Panc1 (cell line): ENCODE measurements at regions not wholly inside any gene's neighbourhood (a gene's known extent, or its start where the extent isn't known, plus 50 kb on each side); places are given as distances from the start of the nearest gene placed in this dataset.

ENCODE experiments used
- ATAC-seq: fragments of 200-7000 bp; cut with Tn5 transposase; 2 replicates; pipeline ENCODE4 v1.9.1; 2020; ENCODE audit warnings: mild to moderate bottlenecking, moderate library complexity
- BruUV-seq: library from RNA; stranded (reverse); fragments of 400-500 nt; replicated peaks from 2 replicates; lab custom pipeline; 2021; lab: Mats Ljungman, UMichigan
- CTCF ChIA-PET: fragments of 300-600 bp; sonication (Branson Sonifier 250); formaldehyde crosslinking; loops from one replicate; lab custom pipeline; 2022; ENCODE audit warnings: antibody characterized with exemption; lab: Charles Lee
- POLR2A ChIA-PET: fragments of 300-600 bp; sonication (Branson Sonifier 250); formaldehyde crosslinking; loops from one replicate; lab custom pipeline; 2022; ENCODE audit warnings: antibody characterized with exemption; lab: Charles Lee
- DNase-seq: peaks from one replicate; pipeline ENCODE4 v3.0.0-alpha.2; 2010; ENCODE audit warnings: low read depth, low spot score
- H3K27ac ChIP-seq: 2 replicates; pipeline ENCODE4 v1.5.1; 2011; ENCODE audit warnings: mild to moderate bottlenecking, low read length, inconsistent platforms
- H3K27me3 ChIP-seq: fragments of 200-500 bp; sonication (Bioruptor generic); 2 replicates; pipeline ENCODE4 v1.6.0; 2014; ENCODE audit warnings: low read length, inconsistent platforms; ENCODE audit not compliant: control insufficient read depth, insufficient read depth
- H3K36me3 ChIP-seq: fragments of 200-500 bp; sonication (Bioruptor generic); 2 replicates; pipeline ENCODE4 v1.5.1; 2014; ENCODE audit warnings: inconsistent platforms, mild to moderate bottlenecking, low read length, moderate library complexity; ENCODE audit not compliant: control insufficient read depth, insufficient read depth
- H3K4me1 ChIP-seq: 2 replicates; pipeline ENCODE4 v1.5.1; 2011; ENCODE audit warnings: inconsistent platforms, mild to moderate bottlenecking, low read length, moderate library complexity; ENCODE audit not compliant: control insufficient read depth, insufficient read depth
- H3K4me3 ChIP-seq, 2 experiments: 2 replicates each; pipeline ENCODE4 v1.5.1; 2011 to 2012; ENCODE audit warnings: low read depth in 2 of 2, low read length in 2 of 2, mild to moderate bottlenecking in 2 of 2, inconsistent platforms in 1 of 2, moderate library complexity in 1 of 2
- H3K9me3 ChIP-seq: fragments of 200-500 bp; sonication (Bioruptor generic); 2 replicates; pipeline ENCODE4 v1.5.1; 2014; ENCODE audit warnings: low read depth, mild to moderate bottlenecking, inconsistent platforms, low read length, moderate library complexity; ENCODE audit not compliant: control insufficient read depth, insufficient read depth
- POLR2AphosphoS5 ChIP-seq: IDR thresholded peaks from 2 replicates; pipeline ENCODE4 v1.6.1; 2012; ENCODE audit warnings: mild to moderate bottlenecking, low read depth, low read length, moderate library complexity
- SIN3A ChIP-seq: IDR thresholded peaks from 2 replicates; pipeline ENCODE4 v1.6.1; 2012; ENCODE audit warnings: low read depth, mild to moderate bottlenecking, low read length, moderate library complexity, borderline replicate concordance; ENCODE audit not compliant: insufficient read depth
- TCF7L2 ChIP-seq: IDR thresholded peaks from 2 replicates; pipeline ENCODE4 v1.6.1; 2011; ENCODE audit warnings: mild to moderate bottlenecking, low read depth, low read length, inconsistent platforms
- in situ Hi-C: cut with HindIII; loops from 2 replicates; pipeline ENCODE4 v1.10.0; 2016; ENCODE audit warnings: low sequenced_read_pairs, low pct_unique_long_range_greater_than_20kb
- intact Hi-C: fragments of 100-400 bp; cut with micrococcal nuclease; formaldehyde crosslinking; loops from one replicate; pipeline ENCODE4 v1.10.0; 2022; ENCODE audit not compliant: unreplicated experiment
- TF ChIP-seq, protein P1 (sequence below), 2 experiments: IDR thresholded peaks; 2 replicates each; pipeline ENCODE4 v1.6.1; 2011 to 2012; ENCODE audit warnings: low read depth in 2 of 2, control low read depth in 1 of 2, low read length in 1 of 2, mild to moderate bottlenecking in 1 of 2, moderate library complexity in 1 of 2; ENCODE audit not compliant: insufficient read depth in 1 of 2
- TF ChIP-seq, protein P2 (sequence below): fragments of 450-650 bp; IDR thresholded peaks from 2 replicates; pipeline ENCODE4 v1.5.1; 2017; ENCODE audit warnings: mild to moderate bottlenecking

DNA sequence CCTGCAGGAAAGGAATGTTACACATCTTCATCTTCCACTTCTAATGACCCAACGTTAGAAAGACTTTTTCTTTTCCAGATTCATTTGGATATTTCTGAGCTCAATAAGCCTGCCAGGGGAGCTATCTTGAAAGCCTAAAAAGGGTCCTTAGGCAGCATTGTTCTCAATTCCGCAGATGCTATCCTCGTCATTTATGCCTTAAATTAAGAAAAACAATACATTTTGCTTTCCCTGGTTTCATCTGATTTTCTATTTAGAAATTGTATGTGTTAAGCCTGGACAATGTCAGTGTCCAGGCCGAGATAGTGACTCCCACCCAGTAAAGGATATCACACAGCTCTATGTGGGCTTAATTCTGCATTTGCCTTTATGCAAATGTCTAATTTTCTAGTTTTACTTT is 721.3 kb downstream of the DIAPH3 start:
- DNase-seq, result no peak
- no TSS peak for BruUV-seq
- no peaks in the 10 kb centered on the region for H3K9me3 ChIP-seq
- no peaks in the 10 kb centered on the region for H3K36me3 ChIP-seq
- in situ Hi-C loops, result no loop called here
- H3K27me3 ChIP-seq, result no peaks in the 10 kb centered on the region
- intact Hi-C loops, result no loop called here
- H3K4me1 ChIP-seq, result no peaks in the 10 kb centered on the region
- H3K4me3 ChIP-seq, result no peak overlapping the region
- no peak for ATAC-seq
- H3K27ac ChIP-seq, result no peak overlapping the region
- ChIA-PET CTCF (no interaction called here), POLR2A (no interaction called here)
- TF ChIP-seq, protein P1, sequence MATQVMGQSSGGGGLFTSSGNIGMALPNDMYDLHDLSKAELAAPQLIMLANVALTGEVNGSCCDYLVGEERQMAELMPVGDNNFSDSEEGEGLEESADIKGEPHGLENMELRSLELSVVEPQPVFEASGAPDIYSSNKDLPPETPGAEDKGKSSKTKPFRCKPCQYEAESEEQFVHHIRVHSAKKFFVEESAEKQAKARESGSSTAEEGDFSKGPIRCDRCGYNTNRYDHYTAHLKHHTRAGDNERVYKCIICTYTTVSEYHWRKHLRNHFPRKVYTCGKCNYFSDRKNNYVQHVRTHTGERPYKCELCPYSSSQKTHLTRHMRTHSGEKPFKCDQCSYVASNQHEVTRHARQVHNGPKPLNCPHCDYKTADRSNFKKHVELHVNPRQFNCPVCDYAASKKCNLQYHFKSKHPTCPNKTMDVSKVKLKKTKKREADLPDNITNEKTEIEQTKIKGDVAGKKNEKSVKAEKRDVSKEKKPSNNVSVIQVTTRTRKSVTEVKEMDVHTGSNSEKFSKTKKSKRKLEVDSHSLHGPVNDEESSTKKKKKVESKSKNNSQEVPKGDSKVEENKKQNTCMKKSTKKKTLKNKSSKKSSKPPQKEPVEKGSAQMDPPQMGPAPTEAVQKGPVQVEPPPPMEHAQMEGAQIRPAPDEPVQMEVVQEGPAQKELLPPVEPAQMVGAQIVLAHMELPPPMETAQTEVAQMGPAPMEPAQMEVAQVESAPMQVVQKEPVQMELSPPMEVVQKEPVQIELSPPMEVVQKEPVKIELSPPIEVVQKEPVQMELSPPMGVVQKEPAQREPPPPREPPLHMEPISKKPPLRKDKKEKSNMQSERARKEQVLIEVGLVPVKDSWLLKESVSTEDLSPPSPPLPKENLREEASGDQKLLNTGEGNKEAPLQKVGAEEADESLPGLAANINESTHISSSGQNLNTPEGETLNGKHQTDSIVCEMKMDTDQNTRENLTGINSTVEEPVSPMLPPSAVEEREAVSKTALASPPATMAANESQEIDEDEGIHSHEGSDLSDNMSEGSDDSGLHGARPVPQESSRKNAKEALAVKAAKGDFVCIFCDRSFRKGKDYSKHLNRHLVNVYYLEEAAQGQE (IDR thresholded peaks at IDR 0.05; ENCODE audit: insufficient read depth in 1 of 2, low read depth in 2 of 2, low read length in 1 of 2), result no peak
- TF ChIP-seq TCF7L2 (no peak), POLR2AphosphoS5 (no peak), SIN3A (no peak)

DNA sequence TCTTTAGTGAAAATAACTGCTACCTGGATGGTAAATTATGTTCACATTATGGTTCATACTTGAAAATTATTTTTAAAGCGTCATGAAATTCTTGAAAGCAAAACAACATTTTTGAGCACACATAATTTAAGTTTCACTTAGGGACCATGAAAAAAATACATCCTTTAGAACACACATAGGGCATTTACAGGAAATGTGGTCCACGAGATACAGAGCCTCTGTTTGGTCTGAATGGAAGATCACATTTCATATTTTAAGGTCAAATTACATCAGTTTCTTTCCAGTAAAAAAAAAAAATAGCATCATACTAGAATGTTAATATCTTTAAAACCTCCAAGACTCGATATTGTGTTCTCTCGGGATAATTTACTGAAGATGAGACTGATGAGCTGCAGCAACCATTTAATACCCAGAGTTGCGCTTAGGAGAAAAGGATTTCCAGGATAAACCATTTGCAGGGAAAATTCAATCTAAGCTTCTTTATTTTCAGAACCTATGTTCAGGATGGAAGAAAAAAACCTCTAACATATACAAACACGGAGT is 720.7 kb downstream of the DIAPH3 start:
- H3K9me3 ChIP-seq, result no peaks in the 10 kb centered on the region
- CTCF ChIA-PET, result no interaction called here
- no TSS peak for BruUV-seq
- ATAC-seq (no peak), DNase-seq (no peak)
- no peaks in the 10 kb centered on the region for H3K27me3 ChIP-seq
- POLR2A ChIA-PET, result no interaction called here
- no peaks in the 10 kb centered on the region for H3K4me1 ChIP-seq
- H3K4me3 ChIP-seq, result no peak overlapping the region
- TF ChIP-seq SIN3A (no peak), POLR2AphosphoS5 (no peak), TCF7L2 (no peak)
- TF ChIP-seq, protein P2, sequence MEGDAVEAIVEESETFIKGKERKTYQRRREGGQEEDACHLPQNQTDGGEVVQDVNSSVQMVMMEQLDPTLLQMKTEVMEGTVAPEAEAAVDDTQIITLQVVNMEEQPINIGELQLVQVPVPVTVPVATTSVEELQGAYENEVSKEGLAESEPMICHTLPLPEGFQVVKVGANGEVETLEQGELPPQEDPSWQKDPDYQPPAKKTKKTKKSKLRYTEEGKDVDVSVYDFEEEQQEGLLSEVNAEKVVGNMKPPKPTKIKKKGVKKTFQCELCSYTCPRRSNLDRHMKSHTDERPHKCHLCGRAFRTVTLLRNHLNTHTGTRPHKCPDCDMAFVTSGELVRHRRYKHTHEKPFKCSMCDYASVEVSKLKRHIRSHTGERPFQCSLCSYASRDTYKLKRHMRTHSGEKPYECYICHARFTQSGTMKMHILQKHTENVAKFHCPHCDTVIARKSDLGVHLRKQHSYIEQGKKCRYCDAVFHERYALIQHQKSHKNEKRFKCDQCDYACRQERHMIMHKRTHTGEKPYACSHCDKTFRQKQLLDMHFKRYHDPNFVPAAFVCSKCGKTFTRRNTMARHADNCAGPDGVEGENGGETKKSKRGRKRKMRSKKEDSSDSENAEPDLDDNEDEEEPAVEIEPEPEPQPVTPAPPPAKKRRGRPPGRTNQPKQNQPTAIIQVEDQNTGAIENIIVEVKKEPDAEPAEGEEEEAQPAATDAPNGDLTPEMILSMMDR, result no peak
- TF ChIP-seq, protein P1 (IDR thresholded peaks at IDR 0.05; ENCODE audit: insufficient read depth in 1 of 2, low read depth in 2 of 2, low read length in 1 of 2), result no peak
- no peak overlapping the region for H3K27ac ChIP-seq
- in situ Hi-C loops, result no loop called here
- intact Hi-C loops, result no loop called here
- no peaks in the 10 kb centered on the region for H3K36me3 ChIP-seq
